D341Med (cell line): ENCODE measurements at regions not wholly inside any gene's neighbourhood (a gene's known extent, or its start where the extent isn't known, plus 50 kb on each side); places are given as distances from the start of the nearest gene placed in this dataset.
"Not testable (repeated sequence)": the region's sequence is repeated elsewhere in the genome, so short reads cannot be mapped to it uniquely, and the experiment has no call there.

Experiments used
- DNase-seq: peaks from one replicate; pipeline ENCODE4 v3.0.0; 2012; ENCODE audit warnings: low spot score

DNA sequence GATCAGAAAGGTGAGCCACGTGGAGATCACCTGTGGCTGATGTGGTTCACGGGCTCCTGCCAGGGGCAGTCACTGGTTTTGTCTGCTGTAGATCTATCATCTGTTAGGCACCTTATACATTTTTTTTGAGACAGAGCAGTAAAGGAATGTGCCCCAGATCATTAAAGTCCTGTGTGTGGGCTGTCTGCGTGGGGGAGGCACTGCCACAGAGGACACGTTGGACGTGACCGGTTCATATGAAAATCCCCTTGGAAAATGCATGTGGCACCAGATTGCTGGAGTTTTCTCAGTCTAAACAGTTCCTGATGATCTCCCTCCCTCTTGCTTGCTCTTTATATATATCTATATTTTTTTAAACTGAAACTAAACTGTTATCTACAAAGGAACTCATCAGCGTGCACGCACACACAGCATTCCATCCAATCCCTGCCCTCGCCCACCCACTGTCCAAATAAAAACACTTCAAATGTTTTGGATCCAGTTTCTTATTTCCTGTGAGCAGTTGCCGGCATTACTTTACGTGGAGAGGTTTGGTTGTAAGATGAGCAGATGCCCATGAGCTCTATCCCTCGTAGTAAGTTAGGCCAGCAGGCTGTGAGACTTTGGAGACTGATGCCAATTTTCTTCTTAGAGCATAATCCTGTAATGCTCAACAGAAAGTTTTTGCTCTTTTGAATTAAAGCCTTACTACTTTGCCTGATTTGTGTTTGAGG lies 161.6 kb upstream of the EXOC2 start:
- DNase-seq = no peak

- not testable (repeated sequence) for DNase-seq
Observed at GRCh38 chr6:852216-852615, 159.3 kb upstream of the EXOC2 start.

- no peak for DNase-seq
Observed at GRCh38 chr6:849075-849506, 156.2 kb upstream of the EXOC2 start.

DNA sequence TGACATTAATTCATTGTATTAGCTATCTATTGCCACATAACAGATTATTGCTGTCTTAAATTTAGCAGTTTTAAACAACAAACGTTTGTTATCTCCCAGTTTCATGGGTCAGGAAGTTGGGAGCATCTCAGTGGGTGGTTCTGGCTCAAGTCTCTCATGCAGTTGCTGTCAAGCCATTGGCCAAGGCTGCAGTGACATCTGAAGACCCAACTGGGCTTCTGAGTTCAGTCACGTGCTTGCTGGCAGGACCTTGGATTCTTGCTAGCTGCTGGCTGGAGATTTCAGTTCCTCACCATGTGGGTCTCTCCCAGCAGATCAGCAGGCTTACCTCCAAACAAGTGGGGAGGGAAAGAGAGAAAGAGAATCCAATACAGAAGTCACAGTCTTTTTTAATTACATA lies 152.6 kb upstream of the EXOC2 start:
- DNase-seq = no peak

GRCh38 chr6:845101-845500 lies 152.2 kb upstream of the EXOC2 start:
- no peak for DNase-seq

- no peak for DNase-seq
Observed at GRCh38 chr6:842141-842540, 149.2 kb upstream of the EXOC2 start.

GRCh38 chr6:841569-841968 lies 148.6 kb upstream of the EXOC2 start:
- DNase-seq = no peak

- DNase-seq = no peak
Observed at GRCh38 chr6:839201-839600, 146.3 kb upstream of the EXOC2 start.

DNA sequence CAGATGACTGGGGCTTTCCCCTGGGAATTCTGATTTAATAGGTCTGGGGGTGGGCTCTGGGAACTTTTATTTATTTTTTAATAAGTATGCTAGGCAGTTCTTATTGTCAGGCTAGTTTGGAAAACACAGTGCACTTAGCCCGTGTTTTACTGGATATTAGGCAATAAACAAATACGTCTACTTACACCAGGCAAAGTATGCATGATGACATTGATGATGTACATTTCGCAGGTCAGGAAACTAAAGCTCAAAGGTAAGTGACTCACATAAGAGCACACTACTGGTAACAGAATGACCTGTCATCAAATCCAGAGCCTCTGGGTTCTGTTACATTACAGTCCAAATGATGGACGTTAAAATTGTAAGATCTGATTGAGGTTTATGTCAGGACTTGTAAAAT lies 144.4 kb upstream of the EXOC2 start:
- DNase-seq = no peak

DNA sequence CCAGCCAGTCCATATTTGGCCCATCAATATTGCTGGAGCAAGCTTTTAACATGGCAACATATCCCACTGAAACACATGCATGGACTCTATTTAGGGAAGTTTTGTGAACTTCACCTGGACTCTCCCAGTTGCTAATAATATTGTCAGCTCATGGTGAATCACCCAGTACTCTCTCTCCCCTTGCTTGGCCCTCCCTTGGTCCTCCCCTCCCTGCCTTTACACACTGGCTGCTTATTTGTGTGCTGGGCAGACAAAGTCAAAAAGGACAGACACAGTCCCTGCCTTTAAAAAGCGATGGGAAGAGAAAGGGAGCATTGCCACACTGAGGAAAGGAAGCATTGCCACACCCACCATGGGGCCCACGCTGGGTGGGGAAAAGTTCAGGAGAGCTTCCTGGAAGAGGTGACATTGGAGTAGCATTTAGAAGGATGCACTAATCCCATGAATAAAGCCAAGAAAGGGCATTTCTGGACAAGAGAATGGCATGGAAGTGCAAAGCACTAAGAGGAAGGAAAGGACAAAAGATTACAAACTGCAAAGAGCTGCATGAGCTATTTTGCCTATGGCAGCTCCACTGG lies 143.4 kb upstream of the EXOC2 start:
- no peak for DNase-seq

DNA sequence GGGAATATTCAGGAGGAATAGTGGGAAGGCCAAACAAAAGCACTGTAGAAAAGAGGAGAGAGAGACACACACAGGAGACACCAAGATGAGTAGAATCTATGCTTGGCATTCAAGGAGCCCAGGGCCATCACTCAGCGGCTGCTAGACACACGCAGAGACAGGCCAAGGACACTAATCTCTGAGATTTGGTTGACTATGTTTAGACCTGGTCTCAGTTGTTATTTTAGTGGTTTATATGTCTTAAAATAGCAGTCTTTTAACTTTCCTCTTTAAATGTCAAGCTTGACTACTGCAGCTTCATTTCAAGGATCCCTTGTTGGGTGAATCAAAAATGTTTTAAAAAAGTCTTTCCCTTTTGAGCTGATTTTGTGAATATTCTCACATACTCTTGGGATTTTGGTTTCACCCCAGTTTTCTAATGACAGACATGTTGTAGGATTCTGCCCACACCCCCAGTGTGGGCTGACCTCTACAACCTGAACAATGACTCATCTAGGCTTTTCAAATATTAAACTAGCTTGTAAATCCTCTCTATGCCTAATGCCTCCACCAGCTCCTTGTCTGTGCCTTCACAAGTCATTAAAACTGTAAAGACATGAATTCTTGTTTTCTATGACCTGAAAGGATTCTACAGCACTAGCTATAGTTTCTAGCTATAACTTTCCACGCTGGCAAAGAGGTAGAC lies 142.7 kb upstream of the EXOC2 start:
- no peak for DNase-seq

GRCh38 chr6:834866-835265 lies 141.9 kb upstream of the EXOC2 start:
- DNase-seq = no peak

DNA sequence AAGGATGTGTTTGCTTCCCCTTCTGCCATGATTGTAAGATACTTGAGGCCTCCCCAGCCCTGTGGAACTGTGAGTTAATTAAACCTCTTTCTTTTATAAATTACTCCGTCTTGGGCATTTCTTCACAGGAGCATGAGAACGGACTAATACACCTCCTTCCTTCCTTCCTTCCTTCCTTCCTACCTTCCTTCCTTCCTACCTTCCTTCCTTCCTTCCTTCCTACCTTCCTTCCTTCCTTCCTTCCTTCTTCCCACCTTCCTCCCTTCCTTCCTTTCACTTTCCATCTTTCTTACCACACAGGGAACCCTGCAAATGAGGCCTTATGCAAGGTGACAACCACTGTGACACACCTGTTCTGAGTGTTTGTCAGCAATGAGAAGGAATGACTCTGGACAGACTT lies 141.3 kb upstream of the EXOC2 start:
- DNase-seq = no peak

- not testable (repeated sequence) for DNase-seq
Observed at GRCh38 chr6:832804-833203, 139.9 kb upstream of the EXOC2 start.

DNA sequence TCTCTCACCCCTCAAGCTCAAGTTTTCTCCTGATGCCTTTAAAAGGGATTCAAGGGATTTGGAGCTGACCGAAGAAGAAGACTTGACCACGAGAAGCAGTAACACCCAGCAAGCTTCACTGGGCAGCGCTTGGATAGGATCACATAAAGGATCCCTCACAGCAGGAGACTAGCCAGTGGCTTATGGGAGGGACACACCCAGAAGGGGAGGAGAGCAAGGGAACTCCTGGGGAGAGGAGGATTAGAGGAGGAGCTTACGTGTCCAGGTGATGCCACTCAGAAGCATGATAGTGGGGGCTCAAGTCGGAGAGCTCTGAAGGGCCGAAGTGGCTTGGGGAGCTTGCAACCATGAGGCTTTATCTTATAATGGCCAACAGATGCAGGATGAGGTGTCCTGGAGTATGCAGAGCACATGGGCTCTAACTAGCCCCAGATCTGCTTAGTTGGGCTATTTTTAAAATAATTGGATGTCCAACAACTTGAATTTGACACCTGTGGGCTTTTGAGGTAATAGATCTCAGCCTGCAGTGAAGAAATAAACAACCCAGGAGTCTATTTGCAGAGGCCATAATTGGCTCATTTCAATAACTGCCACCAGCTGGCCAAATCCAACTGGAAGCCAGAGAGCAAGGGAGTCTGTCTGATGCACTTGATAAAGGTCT lies 137.9 kb upstream of the EXOC2 start:
- no peak for DNase-seq

GRCh38 chr6:829656-830055 lies 136.7 kb upstream of the EXOC2 start:
- DNase-seq = no peak

DNA sequence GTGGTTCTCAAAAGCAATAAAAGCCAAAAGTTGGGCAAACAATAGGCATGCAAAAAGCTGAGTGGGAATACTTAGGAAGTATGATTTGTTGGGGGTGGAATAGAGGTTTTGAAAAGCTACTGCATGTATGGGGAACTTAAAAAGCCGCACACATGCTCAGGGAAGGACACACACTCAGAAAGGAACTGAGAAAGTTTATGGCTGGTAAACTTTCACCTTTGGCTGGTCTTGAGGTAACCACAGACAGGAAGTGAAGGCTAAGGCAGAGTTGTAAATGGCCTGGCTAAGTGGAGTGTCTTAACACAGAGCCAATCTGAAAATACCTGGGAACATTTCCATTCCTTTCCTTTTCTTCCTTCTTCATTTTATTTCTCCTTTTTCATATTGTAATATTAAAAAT lies 134.5 kb upstream of the EXOC2 start:
- DNase-seq = no peak

GRCh38 chr6:819122-819521 lies 126.2 kb upstream of the EXOC2 start:
- DNase-seq = no peak

DNA sequence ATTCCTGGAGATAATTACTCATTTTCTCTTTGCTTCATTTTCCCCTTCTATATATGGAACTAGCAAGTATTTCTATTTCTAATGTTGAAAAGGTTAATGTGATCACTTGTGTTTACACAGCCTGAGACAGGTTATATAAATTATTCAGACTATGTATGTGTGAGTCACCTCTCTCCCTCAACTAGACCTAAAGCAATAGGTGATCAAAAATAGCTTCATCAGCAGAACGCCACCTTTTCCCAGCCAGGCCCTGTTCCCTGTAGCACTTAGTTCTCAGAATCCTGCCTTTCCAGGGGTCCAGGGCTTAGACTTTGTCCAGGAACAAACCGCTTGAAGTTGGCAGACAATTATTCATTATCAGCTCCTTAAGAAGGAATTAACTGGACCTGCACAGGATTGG lies 125.3 kb upstream of the EXOC2 start:
- no peak for DNase-seq

DNA sequence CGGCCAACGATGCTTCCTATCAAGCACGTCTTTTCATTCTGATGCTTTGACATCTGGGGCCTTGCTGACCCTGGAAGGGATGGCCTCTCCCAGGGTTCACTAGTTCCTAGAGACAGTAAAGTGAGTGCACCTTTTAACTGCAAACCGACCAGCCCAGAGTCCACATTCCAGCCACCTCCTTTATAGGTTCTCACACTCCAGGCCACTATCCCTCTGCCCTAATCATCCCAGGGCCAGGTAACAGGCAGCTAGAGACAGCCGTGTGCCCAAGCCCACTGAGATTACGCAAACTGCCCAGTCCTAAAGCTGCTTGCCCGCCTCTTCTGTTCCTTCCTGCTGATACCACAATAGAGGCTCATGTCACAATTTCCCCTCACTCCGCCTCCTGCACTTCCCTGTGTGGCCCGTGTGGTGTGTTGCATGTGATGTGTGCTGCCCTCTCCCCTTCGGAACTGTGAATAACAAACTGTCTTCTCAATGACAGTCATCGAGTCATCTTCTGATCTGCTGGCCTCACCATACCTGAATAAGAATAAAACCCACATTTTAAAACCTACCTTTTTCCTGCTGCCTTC lies 123.7 kb upstream of the EXOC2 start:
- DNase-seq = no peak

- DNase-seq = no peak
Observed at GRCh38 chr6:815348-815738, 122.4 kb upstream of the EXOC2 start.
